NCI-H1417 treated with DMSO at 0.1 percent for 48 hours (cell line): ENCODE measurements at regions not wholly inside any gene's neighbourhood (a gene's known extent, or its start where the extent isn't known, plus 50 kb on each side); places are given as distances from the start of the nearest gene placed in this dataset.

Experiments used
- DNase-seq: peaks from one replicate; lab custom pipeline; 2025; lab: John Stamatoyannopoulos, UW

DNA sequence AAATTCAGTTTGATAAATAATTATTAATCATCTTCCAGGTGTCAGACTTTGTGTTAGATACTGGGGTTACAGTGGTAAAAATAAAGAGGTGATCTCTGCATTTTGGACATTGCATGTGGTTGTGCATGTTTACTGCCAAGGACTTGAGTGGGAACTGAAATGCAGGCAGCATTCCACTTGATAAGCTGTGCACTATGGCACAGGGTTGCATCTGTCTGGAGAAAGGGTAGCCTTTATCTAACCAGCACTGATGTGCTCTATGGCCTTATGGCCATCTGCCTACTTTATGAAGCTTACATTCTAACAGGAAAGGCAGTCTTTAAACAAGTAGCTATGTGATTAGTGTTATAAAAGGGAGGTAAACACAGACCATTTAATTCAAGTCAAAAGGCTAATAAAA, 53.0 kb upstream of the MLIP start:
- no peak for DNase-seq

DNA sequence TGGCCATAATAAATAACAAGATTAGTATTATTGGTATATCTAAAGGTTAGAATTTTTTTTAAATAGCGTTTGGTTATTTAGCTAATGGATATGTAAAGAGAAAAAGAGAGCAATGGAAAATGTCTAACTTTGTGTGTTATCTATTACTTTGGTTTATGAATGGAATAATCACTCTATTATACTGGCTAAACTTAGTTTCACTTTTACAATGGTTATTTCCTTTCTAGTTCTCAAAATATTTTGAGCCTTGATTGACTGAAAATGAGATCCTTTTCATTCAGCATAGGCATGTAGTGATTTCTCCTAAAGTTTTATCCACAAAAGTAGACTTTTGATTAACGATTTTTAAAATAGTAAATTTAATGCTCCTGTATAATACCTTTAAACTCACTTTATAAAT, 51.6 kb upstream of the MLIP start:
- DNase-seq: no peak

DNA sequence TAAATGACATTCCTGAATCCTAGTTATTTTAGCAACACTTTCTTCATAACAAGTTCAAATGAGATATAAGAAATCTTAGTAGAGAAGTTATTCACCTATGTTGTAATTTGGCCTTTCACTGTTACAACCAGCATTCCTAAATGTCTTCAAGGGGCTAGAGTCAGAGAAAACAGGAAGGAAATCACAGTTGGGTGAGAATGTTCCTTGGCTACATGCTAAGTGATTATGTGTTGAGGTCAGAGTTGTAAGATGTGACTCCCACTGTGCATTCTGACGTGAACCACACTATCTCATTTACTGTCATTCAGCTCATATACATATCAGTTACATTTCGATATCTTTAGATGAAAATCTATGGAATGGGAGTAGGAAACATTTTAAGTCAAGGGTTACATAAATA, 51.0 kb upstream of the MLIP start:
- no peak for DNase-seq
